PC-3 (cell line): ENCODE measurements at regions not wholly inside any gene's neighbourhood (a gene's known extent, or its start where the extent isn't known, plus 50 kb on each side); places are given as distances from the start of the nearest gene placed in this dataset.
A peak's percentile ranks its signal among the peaks of the same experiment; 100 is the strongest.

Source experiments
- ATAC-seq: fragments of 200-7000 bp; cut with Tn5 transposase; 2 replicates; pipeline ENCODE4 v1.9.1; 2020; ENCODE audit warnings: mild to moderate bottlenecking, moderate library complexity
- BruUV-seq: library from RNA; stranded (reverse); fragments of 400-500 nt; replicated peaks from 2 replicates; lab custom pipeline; 2021; lab: Mats Ljungman, UMichigan
- CTCF ChIA-PET: fragments of 300-600 bp; sonication (Branson Sonifier 250); formaldehyde crosslinking; loops from one replicate; lab custom pipeline; 2022; ENCODE audit warnings: antibody characterized with exemption; lab: Charles Lee
- POLR2A ChIA-PET: fragments of 300-600 bp; sonication (Branson Sonifier 250); formaldehyde crosslinking; loops from one replicate; lab custom pipeline; 2022; ENCODE audit warnings: antibody characterized with exemption; ENCODE audit not compliant: unreplicated experiment; lab: Charles Lee
- DNase-seq: peaks from one replicate; pipeline ENCODE4 v3.0.0-alpha.2; 2015
- H2AFZ ChIP-seq: fragments of 300-600 bp; sonication (generic); 2 replicates; pipeline ENCODE4 v1.6.0; 2016; ENCODE audit warnings: antibody characterized with exemption, low read length
- H3F3A ChIP-seq: fragments of 300-600 bp; sonication (generic); one replicate; pipeline ENCODE4 v1.6.0; 2017; ENCODE audit warnings: antibody characterized with exemption, low read length, control low read depth, mild to moderate bottlenecking; ENCODE audit not compliant: unreplicated experiment
- H3K27ac ChIP-seq: fragments of 300-600 bp; sonication (generic); 2 replicates; pipeline ENCODE4 v1.5.1; 2016; ENCODE audit warnings: mild to moderate bottlenecking, low read length
- H3K27me3 ChIP-seq: fragments of 300-600 bp; sonication (generic); 2 replicates; pipeline ENCODE4 v1.6.1; 2016; ENCODE audit warnings: low read length, mixed read lengths
- H3K36me3 ChIP-seq: fragments of 300-600 bp; sonication (generic); 2 replicates; pipeline ENCODE4 v1.6.1; 2016; ENCODE audit warnings: low read depth, mixed run types, low read length, mixed read lengths
- H3K4me1 ChIP-seq: fragments of 300-600 bp; sonication (generic); 2 replicates; pipeline ENCODE4 v1.5.1; 2016; ENCODE audit warnings: low read length; ENCODE audit not compliant: insufficient read depth
- H3K4me2 ChIP-seq: fragments of 300-600 bp; sonication (generic); 2 replicates; pipeline ENCODE4 v1.6.0; 2016; ENCODE audit warnings: low read length
- H3K4me3 ChIP-seq: fragments of 300-600 bp; sonication (generic); 2 replicates; pipeline ENCODE4 v1.5.1; 2016; ENCODE audit warnings: mild to moderate bottlenecking, low read length, mixed read lengths
- H3K79me2 ChIP-seq: fragments of 300-600 bp; sonication (generic); 2 replicates; pipeline ENCODE4 v1.6.1; 2017; ENCODE audit warnings: low read length, mixed read lengths
- H3K9ac ChIP-seq: fragments of 300-600 bp; sonication (generic); 2 replicates; pipeline ENCODE4 v1.6.0; 2016; ENCODE audit warnings: mild to moderate bottlenecking, low read length
- H3K9me2 ChIP-seq: fragments of 300-600 bp; sonication (generic); replicated peaks from 2 replicates; pipeline ENCODE4 v1.6.1; 2016; ENCODE audit warnings: mixed run types, low read length, mixed read lengths
- H3K9me3 ChIP-seq: fragments of 300-600 bp; sonication (generic); 2 replicates; pipeline ENCODE4 v1.6.1; 2016; ENCODE audit warnings: low read length, mixed read lengths
- H4K20me1 ChIP-seq: fragments of 300-600 bp; sonication (generic); 2 replicates; pipeline ENCODE4 v1.6.1; 2016; ENCODE audit warnings: low read length, mixed read lengths
- CTCF ChIP-seq: fragments of 300-600 bp; sonication (generic); conservative IDR thresholded peaks from 2 replicates; pipeline ENCODE4 v1.5.1; 2017; ENCODE audit warnings: antibody characterized with exemption, low read depth, mild to moderate bottlenecking, low read length
- EZH2 ChIP-seq: fragments of 300-600 bp; sonication (generic); IDR thresholded peaks from one replicate; pipeline ENCODE4 v1.6.1; 2017; ENCODE audit warnings: antibody characterized with exemption, mild to moderate bottlenecking, low read length; ENCODE audit not compliant: unreplicated experiment
- EZH2phosphoT487 ChIP-seq: fragments of 300-600 bp; sonication (generic); IDR thresholded peaks from 2 replicates; pipeline ENCODE4 v1.6.1; 2018; ENCODE audit warnings: mild to moderate bottlenecking, antibody characterized with exemption, low read length, borderline replicate concordance
- intact Hi-C: fragments of 100-400 bp; cut with micrococcal nuclease; formaldehyde crosslinking; loops from 2 replicates; pipeline ENCODE4 v1.9.0; 2023

GRCh38 chr5:173801006-173801405 is 87.1 kb upstream of the CPEB4 start:
- H3K36me3 ChIP-seq: no peaks in the 10 kb centered on the region
- BruUV-seq: no TSS peak
- no peaks in the 10 kb centered on the region for H4K20me1 ChIP-seq
- TF ChIP-seq CTCF (no peak), EZH2 (no peak), EZH2phosphoT487 (no peak)
- ChIA-PET CTCF (no interaction called here), POLR2A (no interaction called here)
- H3K4me2 ChIP-seq: no peak overlapping the region
- no peak overlapping the region for H2AFZ ChIP-seq
- H3K27ac ChIP-seq: no peak overlapping the region
- H3K9me3 ChIP-seq: no peaks in the 10 kb centered on the region
- no peak for ATAC-seq
- no peaks in the 10 kb centered on the region for H3F3A ChIP-seq
- no peaks in the 10 kb centered on the region for H3K9me2 ChIP-seq
- no peak overlapping the region for H3K4me3 ChIP-seq
- no peak for DNase-seq
- no peak overlapping the region for H3K9ac ChIP-seq
- no peaks in the 10 kb centered on the region for H3K27me3 ChIP-seq
- H3K4me1 ChIP-seq: no peaks in the 10 kb centered on the region
- intact Hi-C loops: no loop called here
- no peaks in the 10 kb centered on the region for H3K79me2 ChIP-seq

GRCh38 chr5:173802670-173803165 is 85.4 kb upstream of the CPEB4 start:
- BruUV-seq: no TSS peak
- POLR2A ChIA-PET: no interaction called here
- no peak overlapping the region for H3K4me2 ChIP-seq

More at GRCh38 chr5:173802670-173803165, 85.4 kb upstream of the CPEB4 start:
- CTCF ChIA-PET: no interaction called here
- TF ChIP-seq CTCF: no peak
- no peak for TF ChIP-seq EZH2phosphoT487
- TF ChIP-seq EZH2: no peak
- no peak overlapping the region for H3K4me3 ChIP-seq
- H3K4me1 ChIP-seq: no peaks in the 10 kb centered on the region
- no peaks in the 10 kb centered on the region for H3K9me2 ChIP-seq
- peak; percentile 39 for DNase-seq
- no peak overlapping the region for H3K9ac ChIP-seq
- H3F3A ChIP-seq: no peaks in the 10 kb centered on the region
- H4K20me1 ChIP-seq: no peaks in the 10 kb centered on the region
- H3K9me3 ChIP-seq: no peaks in the 10 kb centered on the region
- no peaks in the 10 kb centered on the region for H3K27me3 ChIP-seq
- no peaks in the 10 kb centered on the region for H3K79me2 ChIP-seq
- no peak overlapping the region for H3K27ac ChIP-seq
- H3K36me3 ChIP-seq: no peaks in the 10 kb centered on the region
- ATAC-seq: no peak
- intact Hi-C loops: no loop called here
- no peak overlapping the region for H2AFZ ChIP-seq
